Transverse colon (tissue), 4 donors: ENCODE measurements at regions not wholly inside any gene's neighbourhood (a gene's known extent, or its start where the extent isn't known, plus 50 kb on each side); places are given as distances from the start of the nearest gene placed in this dataset.
A peak's percentile ranks its signal among the peaks of the same experiment; 100 is the strongest.

Source experiments
- DNase-seq: peaks from one replicate; pipeline ENCODE4 v3.0.0-alpha.2; 2019
- H3K27ac ChIP-seq, 4 donors: fragments of 200-600 bp; sonication (generic); 2 replicates each; pipeline ENCODE4 v1.5.1; 2016 to 2018; ENCODE audit warnings: inconsistent platforms in 4 of 4
- H3K27me3 ChIP-seq: fragments of 200-600 bp; sonication (generic); 2 replicates; pipeline ENCODE4 v1.5.1; 2017; ENCODE audit warnings: inconsistent platforms
- H3K36me3 ChIP-seq, 4 donors: fragments of 200-600 bp; sonication (generic); 2 replicates each; pipeline ENCODE4 v1.5.1; 2017 to 2019; ENCODE audit warnings: inconsistent platforms in 4 of 4
- H3K4me1 ChIP-seq, 4 donors: fragments of 200-600 bp; sonication (generic); 2 replicates each; pipeline ENCODE4 v1.5.1; 2017 to 2020; ENCODE audit warnings: inconsistent platforms in 4 of 4
- H3K4me3 ChIP-seq, 4 donors: fragments of 200-600 bp; sonication (generic); 1 replicate in 1 of 4; 2 replicates in 3 of 4; pipeline versions ENCODE4 v1.5.1 to v1.6.1; 2017 to 2019; ENCODE audit warnings: inconsistent platforms in 4 of 4
- H3K9me3 ChIP-seq, 2 donors: fragments of 200-600 bp; sonication (generic); 2 replicates each; pipeline ENCODE4 v1.5.1; 2017 to 2019; ENCODE audit warnings: inconsistent platforms in 2 of 2
- EP300 ChIP-seq: sonication (generic); formaldehyde crosslinking; IDR thresholded peaks from one replicate; pipeline ENCODE4 v1.6.1; 2017; ENCODE audit warnings: antibody characterized with exemption, low read depth
- POLR2A ChIP-seq: fragments of 450-650 bp; IDR thresholded peaks from one replicate; pipeline ENCODE4 v1.6.1; 2016; ENCODE audit warnings: antibody characterized with exemption, mild to moderate bottlenecking, moderate library complexity
- POLR2AphosphoS5 ChIP-seq, 3 donors: sonication (generic); formaldehyde crosslinking; IDR thresholded peaks; one replicate each; pipeline ENCODE4 v1.6.1; 2016; ENCODE audit warnings: antibody characterized with exemption in 3 of 3
- WGBS, 2 donors: methylation state at CpG; one replicate each; pipeline ENCODE4 v1.1.5; 2018; ENCODE audit warnings: low coverage in 1 of 2; 5-methylcytosine and 5-hydroxymethylcytosine counted together
- in situ Hi-C, 4 donors: fragments of 200-750 bp; cut with MboI; loops; one replicate each; pipeline versions ENCODE4 v1.15.0 to v1.15.1; 2017; ENCODE audit warnings: low sequenced_read_pairs in 3 of 4, low pct_ligation_motif_present in 1 of 4, low pct_unique_long_range_greater_than_20kb in 1 of 4
- intact Hi-C: fragments of 100-400 bp; cut with DNase I; formaldehyde crosslinking; loops from one replicate; pipeline ENCODE4 v1.15.1; 2023; ENCODE audit warnings: low total_unique reads
- TF ChIP-seq, protein P1 (sequence below), 5 experiments: fragments of 200-600 bp in 3 of 5; fragments of 450-650 bp in 2 of 5; sonication (generic) in 3 of 5; IDR thresholded peaks; 1 replicate in 2 of 5; 2 replicates in 3 of 5; pipeline ENCODE4 v1.5.1; 2016 to 2017; ENCODE audit warnings: antibody characterized with exemption in 5 of 5, inconsistent platforms in 3 of 5, mild to moderate bottlenecking in 2 of 5, moderate library complexity in 1 of 5

DNA sequence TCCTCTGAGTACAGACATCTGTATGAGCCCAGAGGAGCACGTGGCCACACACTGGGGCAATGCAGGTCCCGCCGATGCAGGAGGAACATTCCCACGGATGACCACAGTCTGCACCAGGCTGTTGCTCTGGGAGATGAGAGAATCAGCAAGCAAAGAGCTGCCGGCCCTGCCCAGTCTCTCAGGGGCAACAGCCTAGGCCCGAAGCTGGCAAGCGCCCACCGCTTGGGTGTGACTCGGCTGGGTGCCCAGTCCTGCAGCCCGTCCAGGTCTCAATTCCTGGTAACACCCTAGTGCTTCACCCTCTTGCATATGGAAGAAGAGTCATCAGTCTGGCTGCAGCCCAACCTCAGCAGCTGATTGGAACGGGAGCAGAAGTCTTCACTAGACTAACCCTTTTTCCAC is 153.7 kb upstream of the HES1 start:
- peak; percentile 52 to 63 (median 59) for TF ChIP-seq POLR2AphosphoS5 (IDR thresholded peaks at IDR 0.05)
- TF ChIP-seq, protein P1, sequence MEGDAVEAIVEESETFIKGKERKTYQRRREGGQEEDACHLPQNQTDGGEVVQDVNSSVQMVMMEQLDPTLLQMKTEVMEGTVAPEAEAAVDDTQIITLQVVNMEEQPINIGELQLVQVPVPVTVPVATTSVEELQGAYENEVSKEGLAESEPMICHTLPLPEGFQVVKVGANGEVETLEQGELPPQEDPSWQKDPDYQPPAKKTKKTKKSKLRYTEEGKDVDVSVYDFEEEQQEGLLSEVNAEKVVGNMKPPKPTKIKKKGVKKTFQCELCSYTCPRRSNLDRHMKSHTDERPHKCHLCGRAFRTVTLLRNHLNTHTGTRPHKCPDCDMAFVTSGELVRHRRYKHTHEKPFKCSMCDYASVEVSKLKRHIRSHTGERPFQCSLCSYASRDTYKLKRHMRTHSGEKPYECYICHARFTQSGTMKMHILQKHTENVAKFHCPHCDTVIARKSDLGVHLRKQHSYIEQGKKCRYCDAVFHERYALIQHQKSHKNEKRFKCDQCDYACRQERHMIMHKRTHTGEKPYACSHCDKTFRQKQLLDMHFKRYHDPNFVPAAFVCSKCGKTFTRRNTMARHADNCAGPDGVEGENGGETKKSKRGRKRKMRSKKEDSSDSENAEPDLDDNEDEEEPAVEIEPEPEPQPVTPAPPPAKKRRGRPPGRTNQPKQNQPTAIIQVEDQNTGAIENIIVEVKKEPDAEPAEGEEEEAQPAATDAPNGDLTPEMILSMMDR (IDR thresholded peaks at IDR 0.05): no peak
- peak overlapping the region in 2 of 4 donors; percentile 11 to 60 for H3K27ac ChIP-seq
- H3K36me3 ChIP-seq: no peaks in the 10 kb centered on the region
- WGBS, 2 donors: 37% methylated on average over 11 of the region's 11 CpGs; no CpG with 5 or more reads in 1 of the 2 donors
- in situ Hi-C loops: loop anchor here in 2 of 4 donors (25.0 kb wide), 2 partner anchors 195 to 330 kb away; no protein-coding TSS in a partner anchor
- peaks cover 0 to 23% (median 15%) of the 10 kb centered on the region in 4 donors for H3K4me1 ChIP-seq
- H3K4me3 ChIP-seq: no peak overlapping the region
- H3K9me3 ChIP-seq: no peaks in the 10 kb centered on the region
- peak; percentile 89 for DNase-seq
- intact Hi-C loops: no loop called here
- H3K27me3 ChIP-seq: no peaks in the 10 kb centered on the region

DNA sequence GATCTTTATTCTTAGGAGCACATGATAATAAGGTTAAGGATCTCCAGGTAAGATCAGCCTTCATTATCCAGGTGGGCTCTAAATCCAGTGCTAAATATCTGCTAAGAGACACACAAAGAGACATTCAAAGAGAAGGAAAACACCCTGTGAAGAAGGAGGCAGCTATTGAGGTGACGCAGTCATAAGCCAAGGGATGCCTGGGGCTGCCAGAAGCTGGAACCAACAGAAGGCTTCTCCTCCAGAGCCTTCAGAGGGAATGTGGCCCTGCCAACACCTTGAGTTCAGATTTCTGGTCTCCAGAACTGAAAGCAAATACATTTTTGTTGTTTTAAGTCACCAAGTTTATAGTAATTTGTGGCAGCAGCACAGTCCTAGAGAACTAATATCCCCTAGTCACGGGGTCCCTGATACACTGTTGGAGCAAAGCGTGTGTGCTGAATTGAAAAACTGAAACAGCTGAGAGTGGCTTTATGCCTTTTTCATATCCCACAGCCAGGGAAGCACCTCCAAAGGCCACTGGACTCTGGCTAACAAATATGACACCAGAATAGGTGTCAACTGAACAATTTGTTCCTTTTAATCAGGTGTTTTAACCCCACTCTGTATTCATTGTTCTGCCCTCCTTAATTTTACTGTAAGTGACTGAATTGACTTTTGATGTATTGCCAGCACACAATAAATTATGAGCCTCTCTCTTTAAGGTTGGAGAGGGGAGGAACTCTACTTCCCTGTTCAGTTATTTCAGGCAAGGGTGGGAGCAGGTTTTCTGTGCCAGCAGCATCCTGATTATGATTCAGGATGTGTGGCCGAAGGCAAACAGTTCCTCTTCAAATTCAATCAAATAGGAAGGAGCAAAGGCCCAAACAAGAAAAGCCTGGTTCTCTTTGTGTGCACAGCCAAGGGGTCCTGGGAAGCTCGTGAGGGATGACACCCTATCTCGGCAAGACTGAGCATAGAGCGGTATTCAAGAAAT is 151.8 kb upstream of the HES1 start:
- no peak for DNase-seq
- in situ Hi-C loops (loop anchor here in 2 of 4 donors (25.0 kb wide), 2 partner anchors 197 to 328 kb away; no protein-coding TSS in a partner anchor), intact Hi-C loops (no loop called here)
- no peaks in the 10 kb centered on the region for H3K9me3 ChIP-seq
- H3K27ac ChIP-seq: peak overlapping the region in 3 of 4 donors; percentile 1 to 19 (median 17)
- H3K4me3 ChIP-seq: no peak overlapping the region
- no peaks in the 10 kb centered on the region for H3K36me3 ChIP-seq
- WGBS, 2 donors: 81 to 95% methylated on average over 3 to 7 of the region's 7 CpGs
- H3K4me1 ChIP-seq: peaks cover 0 to 23% (median 13%) of the 10 kb centered on the region in 4 donors
- H3K27me3 ChIP-seq: no peaks in the 10 kb centered on the region
- TF ChIP-seq EP300 (no peak), POLR2AphosphoS5 (IDR thresholded peaks at IDR 0.05) (no peak), POLR2A (no peak)
- TF ChIP-seq, protein P1 (IDR thresholded peaks at IDR 0.05): no peak

DNA sequence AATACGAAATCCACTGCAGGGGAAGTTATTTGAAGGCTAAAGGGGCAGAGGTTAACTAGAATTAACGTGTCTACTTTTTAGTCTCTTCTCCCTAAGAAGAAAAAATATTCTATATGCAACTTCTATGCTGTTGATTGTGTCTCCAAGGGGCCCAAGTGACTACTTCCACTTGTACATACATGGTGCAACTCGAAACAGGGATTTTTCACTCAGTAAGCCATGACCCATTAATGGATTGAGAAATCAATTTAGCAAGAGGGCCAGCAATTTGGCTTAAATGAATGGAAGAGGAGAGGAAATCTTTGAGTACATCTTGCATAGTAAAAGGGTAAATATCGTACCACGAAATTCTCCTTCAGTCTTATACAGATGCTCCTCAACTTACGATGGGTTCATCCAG is 151.1 kb upstream of the HES1 start:
- WGBS, 2 donors: 70 to 79% methylated on average over 5 to 6 of the region's 6 CpGs
- in situ Hi-C loops: loop anchor here in 2 of 4 donors (25.0 kb wide), 2 partner anchors 198 to 327 kb away; no protein-coding TSS in a partner anchor
- intact Hi-C loops: no loop called here
- Histone ChIP-seq H3K4me1 (peaks cover 0 to 21% (median 13%) of the 10 kb centered on the region in 4 donors), H3K36me3 (no peaks in the 10 kb centered on the region), H3K27ac (no peak overlapping the region), H3K9me3 (no peaks in the 10 kb centered on the region), H3K4me3 (no peak overlapping the region), H3K27me3 (no peaks in the 10 kb centered on the region)
- TF ChIP-seq POLR2AphosphoS5 (IDR thresholded peaks at IDR 0.05): no peak
- no peak for TF ChIP-seq EP300
- TF ChIP-seq, protein P1 (IDR thresholded peaks at IDR 0.05): no peak
- TF ChIP-seq POLR2A: no peak
- DNase-seq: no peak

DNA sequence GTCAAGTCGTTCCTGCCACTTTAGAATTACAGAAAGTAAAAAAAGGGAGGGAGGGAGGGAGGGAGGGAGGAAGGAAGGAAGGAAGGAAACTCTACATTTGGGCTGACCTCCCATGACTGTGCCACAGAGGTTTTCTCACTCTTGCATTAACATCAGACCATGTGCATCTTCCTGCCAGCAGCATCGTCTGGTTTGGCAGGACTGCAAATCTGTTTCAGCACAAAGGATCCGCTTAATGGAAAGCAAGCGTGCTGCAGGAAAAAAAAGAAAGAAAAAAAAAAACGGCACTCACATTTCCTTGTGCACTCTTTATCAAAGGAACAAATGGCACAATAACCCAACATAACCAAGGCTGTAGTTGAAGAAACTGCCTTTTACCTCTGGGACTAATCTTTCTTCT is 148.8 kb upstream of the HES1 start:
- TF ChIP-seq POLR2AphosphoS5 (IDR thresholded peaks at IDR 0.05): no peak
- TF ChIP-seq EP300: no peak
- no peak for TF ChIP-seq POLR2A
- TF ChIP-seq, protein P1 (IDR thresholded peaks at IDR 0.05): no peak
- intact Hi-C loops: no loop called here
- Histone ChIP-seq H3K27ac (no peak overlapping the region), H3K4me3 (no peak overlapping the region), H3K4me1 (peaks cover 0 to 12% (median 10%) of the 10 kb centered on the region in 4 donors), H3K27me3 (no peaks in the 10 kb centered on the region), H3K9me3 (no peaks in the 10 kb centered on the region), H3K36me3 (no peaks in the 10 kb centered on the region)
- DNase-seq: no peak
- whole genome bisulfite sequencing, 2 donors: 29 to 32% methylated on average over 5 of the region's 5 CpGs
- in situ Hi-C loops: loop anchor here in 2 of 4 donors (25.0 kb wide), 2 partner anchors 200 to 325 kb away; no protein-coding TSS in a partner anchor
